ENCODE measurements at regions not wholly inside any gene's neighbourhood (a gene's known extent, or its start where the extent isn't known, plus 50 kb on each side); places are given as distances from the start of the nearest gene placed in this dataset.

- Mint-ChIP-seq H3K27me3 (ENCODE audit: insufficient read depth, unreplicated experiment) (no peaks in the 10 kb centered on the region), H3K9me3 (ENCODE audit: unreplicated experiment) (no peaks in the 10 kb centered on the region), H3K4me3 (ENCODE audit: unreplicated experiment) (no peak overlapping the region), H3K36me3 (ENCODE audit: insufficient read depth, unreplicated experiment) (no peaks in the 10 kb centered on the region), H3K27ac (ENCODE audit: unreplicated experiment) (no peak overlapping the region), H3K4me1 (ENCODE audit: low read depth, unreplicated experiment) (no peaks in the 10 kb centered on the region)
- CTCF ChIA-PET: no interaction called here
- no TSS peak for BruUV-seq (replicated peaks)
- H3K4me1 ChIP-seq: no peaks in the 10 kb centered on the region
- H3K9me3 ChIP-seq: no peaks in the 10 kb centered on the region
- H3K36me3 ChIP-seq (ENCODE audit: control insufficient read depth, insufficient read depth, low read length): no peaks in the 10 kb centered on the region
- intact Hi-C loops (cut with micrococcal nuclease; ENCODE audit: unreplicated experiment): no loop called here
- H3K4me3 ChIP-seq (ENCODE audit: low read depth, low read length): no peak overlapping the region
- no peak for DNase-seq
- POLR2A ChIA-PET: no interaction called here
- H3K27me3 ChIP-seq (replicated peaks; ENCODE audit: control insufficient read depth, insufficient read depth, low read length): no peaks in the 10 kb centered on the region
- no peak for TF ChIP-seq CTCF (IDR thresholded peaks at IDR 0.05; ENCODE audit: insufficient read depth in 1 of 2, low read depth in 1 of 2, low read length in 1 of 2, severe bottlenecking in 1 of 2, unreplicated experiment in 1 of 2)
Measured at GRCh38 chr3:25044762-25045710, 383.0 kb upstream of the RARB start.

GRCh38 chr3:25046911-25047771 is 380.9 kb upstream of the RARB start:
- Mint-ChIP-seq H3K27ac (ENCODE audit: unreplicated experiment) (no peak overlapping the region), H3K27me3 (ENCODE audit: insufficient read depth, unreplicated experiment) (no peaks in the 10 kb centered on the region), H3K4me3 (ENCODE audit: unreplicated experiment) (no peak overlapping the region), H3K36me3 (ENCODE audit: insufficient read depth, unreplicated experiment) (no peaks in the 10 kb centered on the region), H3K4me1 (ENCODE audit: low read depth, unreplicated experiment) (no peaks in the 10 kb centered on the region), H3K9me3 (ENCODE audit: unreplicated experiment) (no peaks in the 10 kb centered on the region)
- Histone ChIP-seq H3K27me3 (replicated peaks; ENCODE audit: control insufficient read depth, insufficient read depth, low read length) (no peaks in the 10 kb centered on the region), H3K4me1 (no peaks in the 10 kb centered on the region), H3K36me3 (ENCODE audit: control insufficient read depth, insufficient read depth, low read length) (no peaks in the 10 kb centered on the region), H3K9me3 (no peaks in the 10 kb centered on the region), H3K4me3 (ENCODE audit: low read depth, low read length) (no peak overlapping the region)
- POLR2A ChIA-PET: no interaction called here
- no TSS peak for BruUV-seq (replicated peaks)
- intact Hi-C loops (cut with micrococcal nuclease; ENCODE audit: unreplicated experiment): no loop called here
- TF ChIP-seq CTCF (IDR thresholded peaks at IDR 0.05; ENCODE audit: insufficient read depth in 1 of 2, low read depth in 1 of 2, low read length in 1 of 2, severe bottlenecking in 1 of 2, unreplicated experiment in 1 of 2): no peak
- DNase-seq: no peak
- CTCF ChIA-PET: no interaction called here

GRCh38 chr3:25049304-25049703 is 378.8 kb upstream of the RARB start:
- H3K27ac Mint-ChIP-seq (ENCODE audit: unreplicated experiment): no peak overlapping the region
- no peaks in the 10 kb centered on the region for H3K4me1 Mint-ChIP-seq (ENCODE audit: low read depth, unreplicated experiment)
- Histone ChIP-seq H3K9me3 (no peaks in the 10 kb centered on the region), H3K27me3 (replicated peaks; ENCODE audit: control insufficient read depth, insufficient read depth, low read length) (no peaks in the 10 kb centered on the region), H3K4me3 (ENCODE audit: low read depth, low read length) (no peak overlapping the region), H3K36me3 (ENCODE audit: control insufficient read depth, insufficient read depth, low read length) (no peaks in the 10 kb centered on the region), H3K4me1 (no peaks in the 10 kb centered on the region)
- no peak for TF ChIP-seq CTCF (IDR thresholded peaks at IDR 0.05; ENCODE audit: insufficient read depth in 1 of 2, low read depth in 1 of 2, low read length in 1 of 2, severe bottlenecking in 1 of 2, unreplicated experiment in 1 of 2)
- no peaks in the 10 kb centered on the region for H3K9me3 Mint-ChIP-seq (ENCODE audit: unreplicated experiment)
- H3K4me3 Mint-ChIP-seq (ENCODE audit: unreplicated experiment): no peak overlapping the region
- ChIA-PET POLR2A (no interaction called here), CTCF (no interaction called here)
- intact Hi-C loops (cut with micrococcal nuclease; ENCODE audit: unreplicated experiment): no loop called here
- H3K27me3 Mint-ChIP-seq (ENCODE audit: insufficient read depth, unreplicated experiment): no peaks in the 10 kb centered on the region
- DNase-seq: no peak
- BruUV-seq (replicated peaks): no TSS peak
- H3K36me3 Mint-ChIP-seq (ENCODE audit: insufficient read depth, unreplicated experiment): no peaks in the 10 kb centered on the region

All from Caco-2 (cell line).